ENCODE measurements at regions not wholly inside any gene's neighbourhood (a gene's known extent, or its start where the extent isn't known, plus 50 kb on each side); places are given as distances from the start of the nearest gene placed in this dataset.

DNA sequence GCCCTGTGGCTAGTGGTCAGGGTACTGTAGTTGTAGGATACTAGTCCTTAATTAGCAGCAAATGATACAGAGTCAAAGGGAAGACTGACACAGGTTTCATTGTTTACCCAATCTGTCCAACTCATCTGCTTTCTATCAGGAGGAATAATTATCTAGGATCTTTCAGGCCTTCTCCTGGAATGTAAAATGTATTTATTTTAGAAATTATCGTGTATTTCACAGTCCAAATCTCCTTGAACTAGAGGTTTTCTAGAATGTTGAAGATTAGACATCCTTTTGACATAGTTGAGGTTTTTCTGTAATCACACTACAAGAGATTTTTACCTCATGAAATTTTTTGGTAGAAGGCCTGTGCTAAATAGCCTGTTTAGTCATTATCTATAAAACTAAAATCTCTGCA, 1694.8 kb upstream of the PCDH20 start:
- DNase-seq (ENCODE audit: low read depth, low spot score) (no peak), FAIRE-seq (no peak)
- Histone ChIP-seq H3K9ac (replicated peaks; ENCODE audit: extremely low read depth, insufficient read depth, low read length) (no peak overlapping the region), H3K27ac (ENCODE audit: insufficient read depth, low read depth, low read length) (no peak overlapping the region), H3K9me1 (replicated peaks; ENCODE audit: control insufficient read depth, extremely low read depth, insufficient read depth, low read length) (no peaks in the 10 kb centered on the region), H3K27me3 (ENCODE audit: control insufficient read depth in 2 of 2, insufficient read depth in 2 of 2, low read length in 2 of 2) (no peaks in the 10 kb centered on the region), H3K4me3 (replicated peaks in 1 of 3; ENCODE audit: insufficient read depth in 1 of 3, low read depth in 1 of 3, low read length in 3 of 3) (no peak overlapping the region), H2AFZ (ENCODE audit: low read depth, low read length) (no peak overlapping the region), H3K79me2 (ENCODE audit: control insufficient read depth, insufficient read depth, low read length) (no peaks in the 10 kb centered on the region), H3K36me3 (ENCODE audit: control insufficient read depth in 2 of 2, extremely low read depth in 1 of 2, insufficient read depth in 2 of 2, low read length in 2 of 2) (no peaks in the 10 kb centered on the region), H3K4me1 (ENCODE audit: control insufficient read depth, extremely low read depth, insufficient read depth, low read length) (no peaks in the 10 kb centered on the region), H3K4me2 (ENCODE audit: insufficient read depth, low read length) (no peak overlapping the region), H3K9me3 (replicated peaks; ENCODE audit: control insufficient read depth, insufficient read depth, low read length) (no peaks in the 10 kb centered on the region), H4K20me1 (replicated peaks; ENCODE audit: control insufficient read depth, extremely low read depth, insufficient read depth, low read length) (no peaks in the 10 kb centered on the region)
- ChIA-PET POLR2A (no interaction called here), CTCF (no interaction called here)
- TF ChIP-seq JUN (IDR thresholded peaks at IDR 0.05; ENCODE audit: borderline replicate concordance, insufficient read depth, insufficient read length, low read depth) (no peak), POLR2A (IDR thresholded peaks at IDR 0.05; ENCODE audit: low read depth, low read length) (no peak), GATA2 (IDR thresholded peaks at IDR 0.05; ENCODE audit: insufficient read depth, insufficient read length, low read depth, low read length) (no peak), MYC (IDR thresholded peaks at IDR 0.05; ENCODE audit: low read depth, low read length) (no peak), EZH2 (IDR thresholded peaks at IDR 0.05; ENCODE audit: borderline replicate concordance, low read depth, low read length, severe bottlenecking) (no peak), FOS (IDR thresholded peaks at IDR 0.05; ENCODE audit: borderline replicate concordance, insufficient read depth, low read length) (no peak), POLR2AphosphoS5 (IDR thresholded peaks at IDR 0.05; ENCODE audit: insufficient read depth, low read depth, low read length) (no peak)
- TF ChIP-seq, protein P1, sequence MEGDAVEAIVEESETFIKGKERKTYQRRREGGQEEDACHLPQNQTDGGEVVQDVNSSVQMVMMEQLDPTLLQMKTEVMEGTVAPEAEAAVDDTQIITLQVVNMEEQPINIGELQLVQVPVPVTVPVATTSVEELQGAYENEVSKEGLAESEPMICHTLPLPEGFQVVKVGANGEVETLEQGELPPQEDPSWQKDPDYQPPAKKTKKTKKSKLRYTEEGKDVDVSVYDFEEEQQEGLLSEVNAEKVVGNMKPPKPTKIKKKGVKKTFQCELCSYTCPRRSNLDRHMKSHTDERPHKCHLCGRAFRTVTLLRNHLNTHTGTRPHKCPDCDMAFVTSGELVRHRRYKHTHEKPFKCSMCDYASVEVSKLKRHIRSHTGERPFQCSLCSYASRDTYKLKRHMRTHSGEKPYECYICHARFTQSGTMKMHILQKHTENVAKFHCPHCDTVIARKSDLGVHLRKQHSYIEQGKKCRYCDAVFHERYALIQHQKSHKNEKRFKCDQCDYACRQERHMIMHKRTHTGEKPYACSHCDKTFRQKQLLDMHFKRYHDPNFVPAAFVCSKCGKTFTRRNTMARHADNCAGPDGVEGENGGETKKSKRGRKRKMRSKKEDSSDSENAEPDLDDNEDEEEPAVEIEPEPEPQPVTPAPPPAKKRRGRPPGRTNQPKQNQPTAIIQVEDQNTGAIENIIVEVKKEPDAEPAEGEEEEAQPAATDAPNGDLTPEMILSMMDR (IDR thresholded peaks at IDR 0.05; ENCODE audit: extremely low read depth in 1 of 2, insufficient read depth in 1 of 2, low read depth in 1 of 2, low read length in 2 of 2), result no peak
- TF ChIP-seq, protein P2, sequence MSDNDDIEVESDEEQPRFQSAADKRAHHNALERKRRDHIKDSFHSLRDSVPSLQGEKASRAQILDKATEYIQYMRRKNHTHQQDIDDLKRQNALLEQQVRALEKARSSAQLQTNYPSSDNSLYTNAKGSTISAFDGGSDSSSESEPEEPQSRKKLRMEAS (IDR thresholded peaks at IDR 0.05; ENCODE audit: insufficient read depth, insufficient read length), result no peak
- no TSS peak for BruUV-seq (replicated peaks)
- dilution Hi-C loops (cut with MboI; ENCODE audit: extremely low pct_ligation_motif_present, low sequenced_read_pairs) (no loop called here), intact Hi-C loops (cut with micrococcal nuclease) (no loop called here)

Data from endothelial cell of umbilical vein (primary cell).